GM10266 (cell line): ENCODE measurements at regions not wholly inside any gene's neighbourhood (a gene's known extent, or its start where the extent isn't known, plus 50 kb on each side); places are given as distances from the start of the nearest gene placed in this dataset.

ENCODE experiments used
- DNase-seq: peaks from one replicate; pipeline ENCODE4 v3.0.0; 2012; ENCODE audit errors: extremely low spot score
- CTCF ChIP-seq: IDR thresholded peaks from 2 replicates; pipeline ENCODE4 v1.5.1; 2012; ENCODE audit warnings: mild to moderate bottlenecking, low read depth; ENCODE audit not compliant: control insufficient read depth, insufficient read depth; ENCODE audit errors: missing control alignments

- DNase-seq: no peak
- no peak for TF ChIP-seq CTCF
These were observed 441.8 kb downstream of the ZEB2 start for GRCh38 chr2:144078106-144078505.

- no peak for TF ChIP-seq CTCF
- no peak for DNase-seq
These were observed 445.5 kb downstream of the ZEB2 start for GRCh38 chr2:144074450-144074849.

- DNase-seq: no peak
- no peak for TF ChIP-seq CTCF
These were observed 448.5 kb downstream of the ZEB2 start for GRCh38 chr2:144071461-144071860.

GRCh38 chr2:144067506-144067905 lies 452.4 kb downstream of the ZEB2 start:
- DNase-seq: no peak
- no peak for TF ChIP-seq CTCF

- no peak for TF ChIP-seq CTCF
- no peak for DNase-seq
These were observed 456.3 kb downstream of the ZEB2 start for GRCh38 chr2:144063602-144064001.

GRCh38 chr2:144054911-144055310 lies 465.0 kb downstream of the ZEB2 start:
- DNase-seq: no peak
- TF ChIP-seq CTCF: no peak

- TF ChIP-seq CTCF: no peak
- no peak for DNase-seq
These were observed 467.8 kb downstream of the ZEB2 start for GRCh38 chr2:144052083-144052482.

GRCh38 chr2:144049137-144049536 lies 470.8 kb downstream of the ZEB2 start:
- no peak for DNase-seq
- no peak for TF ChIP-seq CTCF
